Rectal smooth muscle tissue (tissue), 1 donor: ENCODE measurements at regions not wholly inside any gene's neighbourhood (a gene's known extent, or its start where the extent isn't known, plus 50 kb on each side); places are given as distances from the start of the nearest gene placed in this dataset.
A peak's percentile ranks its signal among the peaks of the same experiment; 100 is the strongest.
"Not testable (repeated sequence)": the region's sequence is repeated elsewhere in the genome, so short reads cannot be mapped to it uniquely, and the experiment has no call there.

Experiments
- H3K27ac ChIP-seq: one replicate; pipeline ENCODE4 v1.7.0; 2013; ENCODE audit warnings: low read depth, low read length, inconsistent platforms
- H3K27me3 ChIP-seq: one replicate; pipeline ENCODE4 v1.7.0; 2013; ENCODE audit warnings: low read length; ENCODE audit not compliant: control insufficient read depth, insufficient read depth
- H3K36me3 ChIP-seq: one replicate; pipeline ENCODE4 v1.7.0; 2013; ENCODE audit warnings: low read length; ENCODE audit not compliant: control insufficient read depth, insufficient read depth
- H3K4me1 ChIP-seq: one replicate; pipeline ENCODE4 v1.7.0; 2013; ENCODE audit warnings: low read length; ENCODE audit not compliant: control insufficient read depth, insufficient read depth
- H3K4me3 ChIP-seq: one replicate; pipeline ENCODE4 v1.7.0; 2013; ENCODE audit warnings: low read length
- H3K9ac ChIP-seq: one replicate; pipeline ENCODE4 v1.7.0; 2013; ENCODE audit warnings: low read length

- Histone ChIP-seq H3K9ac (no peak overlapping the region), H3K27ac (peak overlapping the region; percentile 21), H3K36me3 (no peaks in the 10 kb centered on the region), H3K27me3 (no peaks in the 10 kb centered on the region), H3K4me1 (no peaks in the 10 kb centered on the region), H3K4me3 (no peak overlapping the region)
These were observed 1027.5 kb downstream of the CDH11 start for GRCh38 chr16:64094181-64094965.

- no peak overlapping the region for H3K4me3 ChIP-seq
- H3K27ac ChIP-seq, result no peak overlapping the region
- H3K9ac ChIP-seq, result no peak overlapping the region
- no peaks in the 10 kb centered on the region for H3K4me1 ChIP-seq
- H3K36me3 ChIP-seq, result no peaks in the 10 kb centered on the region
- H3K27me3 ChIP-seq, result no peaks in the 10 kb centered on the region
These were observed 1029.6 kb downstream of the CDH11 start for GRCh38 chr16:64092271-64092670.

- Histone ChIP-seq H3K9ac (no peak overlapping the region), H3K4me3 (no peak overlapping the region), H3K27ac (no peak overlapping the region), H3K36me3 (no peaks in the 10 kb centered on the region), H3K4me1 (no peaks in the 10 kb centered on the region), H3K27me3 (no peaks in the 10 kb centered on the region)
These were observed 1031.5 kb downstream of the CDH11 start for GRCh38 chr16:64090327-64090726.

GRCh38 chr16:64089697-64090096 is 1032.2 kb downstream of the CDH11 start:
- no peaks in the 10 kb centered on the region for H3K27me3 ChIP-seq
- no peak overlapping the region for H3K4me3 ChIP-seq
- no peaks in the 10 kb centered on the region for H3K36me3 ChIP-seq
- H3K27ac ChIP-seq, result no peak overlapping the region
- no peaks in the 10 kb centered on the region for H3K4me1 ChIP-seq
- no peak overlapping the region for H3K9ac ChIP-seq

- Histone ChIP-seq H3K36me3 (no peaks in the 10 kb centered on the region), H3K4me1 (no peaks in the 10 kb centered on the region), H3K27ac (no peak overlapping the region)
These were observed 1033.0 kb downstream of the CDH11 start for GRCh38 chr16:64088838-64089237.

GRCh38 chr16:64085296-64085695 is 1036.6 kb downstream of the CDH11 start:
- Histone ChIP-seq H3K27ac (no peak overlapping the region), H3K27me3 (no peaks in the 10 kb centered on the region), H3K4me3 (no peak overlapping the region), H3K4me1 (no peaks in the 10 kb centered on the region), H3K9ac (no peak overlapping the region), H3K36me3 (no peaks in the 10 kb centered on the region)

More at GRCh38 chr16:64088838-64089237, 1033.0 kb downstream of the CDH11 start:
- no peaks in the 10 kb centered on the region for H3K27me3 ChIP-seq
- H3K4me3 ChIP-seq, result no peak overlapping the region
- no peak overlapping the region for H3K9ac ChIP-seq

- no peaks in the 10 kb centered on the region for H3K27me3 ChIP-seq
- H3K4me1 ChIP-seq, result no peaks in the 10 kb centered on the region
- H3K27ac ChIP-seq, result no peak overlapping the region
- H3K9ac ChIP-seq, result no peak overlapping the region
- H3K36me3 ChIP-seq, result no peaks in the 10 kb centered on the region
- H3K4me3 ChIP-seq, result no peak overlapping the region
These were observed 1037.2 kb downstream of the CDH11 start for GRCh38 chr16:64084706-64085105.

- Histone ChIP-seq H3K27me3 (no peaks in the 10 kb centered on the region), H3K36me3 (no peaks in the 10 kb centered on the region), H3K4me1 (no peaks in the 10 kb centered on the region), H3K4me3 (no peak overlapping the region), H3K9ac (no peak overlapping the region), H3K27ac (no peak overlapping the region)
These were observed 1038.3 kb downstream of the CDH11 start for GRCh38 chr16:64083428-64084129.

- no peaks in the 10 kb centered on the region for H3K27me3 ChIP-seq
- H3K9ac ChIP-seq, result no peak overlapping the region
- H3K4me3 ChIP-seq, result no peak overlapping the region
- no peak overlapping the region for H3K27ac ChIP-seq
- H3K4me1 ChIP-seq, result no peaks in the 10 kb centered on the region
- H3K36me3 ChIP-seq, result no peaks in the 10 kb centered on the region
These were observed 1044.6 kb downstream of the CDH11 start for GRCh38 chr16:64077242-64077641.

- H3K4me3 ChIP-seq, result no peak overlapping the region
- H3K9ac ChIP-seq, result no peak overlapping the region
- no peaks in the 10 kb centered on the region for H3K4me1 ChIP-seq
- H3K36me3 ChIP-seq, result no peaks in the 10 kb centered on the region
- H3K27ac ChIP-seq, result no peak overlapping the region
- H3K27me3 ChIP-seq, result no peaks in the 10 kb centered on the region
These were observed 1047.2 kb downstream of the CDH11 start for GRCh38 chr16:64074706-64075105.

GRCh38 chr16:64072131-64072730 is 1049.6 kb downstream of the CDH11 start:
- H3K4me1 ChIP-seq, H3K4me3 ChIP-seq, H3K27me3 ChIP-seq, H3K36me3 ChIP-seq, H3K27ac ChIP-seq, H3K9ac ChIP-seq: not testable (repeated sequence)

- no peaks in the 10 kb centered on the region for H3K36me3 ChIP-seq
- no peak overlapping the region for H3K4me3 ChIP-seq
- no peak overlapping the region for H3K9ac ChIP-seq
- no peaks in the 10 kb centered on the region for H3K4me1 ChIP-seq
- H3K27ac ChIP-seq, result no peak overlapping the region
- H3K27me3 ChIP-seq, result no peaks in the 10 kb centered on the region
These were observed 1056.3 kb downstream of the CDH11 start for GRCh38 chr16:64065523-64065922.
